Osteoblast (primary cell): ENCODE measurements at regions not wholly inside any gene's neighbourhood (a gene's known extent, or its start where the extent isn't known, plus 50 kb on each side); places are given as distances from the start of the nearest gene placed in this dataset.

Experiments used
- DNase-seq: peaks from one replicate; pipeline ENCODE4 v3.0.0; 2011; ENCODE audit warnings: low spot score, mixed read lengths; ENCODE audit not compliant: insufficient read length; ENCODE audit errors: missing footprints
- H2AFZ ChIP-seq: 2 replicates; pipeline ENCODE4 v1.6.0; 2011; ENCODE audit warnings: mild to moderate bottlenecking, low read length
- H3K27ac ChIP-seq: 2 replicates; pipeline ENCODE4 v1.5.1; 2011; ENCODE audit warnings: mild to moderate bottlenecking, low read depth, low read length, moderate library complexity
- H3K27me3 ChIP-seq: 2 replicates; pipeline ENCODE4 v1.6.0; 2012; ENCODE audit warnings: mild to moderate bottlenecking, control low read depth, inconsistent platforms, low read length, moderate library complexity; ENCODE audit not compliant: insufficient read depth
- H3K36me3 ChIP-seq: 2 replicates; pipeline ENCODE4 v1.5.1; 2011; ENCODE audit warnings: mild to moderate bottlenecking, low read length, control low read depth, moderate library complexity; ENCODE audit not compliant: insufficient read depth
- H3K4me1 ChIP-seq: 2 replicates; pipeline ENCODE4 v1.5.1; 2011; ENCODE audit warnings: mild to moderate bottlenecking, low read length, control low read depth, moderate library complexity; ENCODE audit not compliant: insufficient read depth
- H3K4me2 ChIP-seq: 2 replicates; pipeline ENCODE4 v1.6.0; 2011; ENCODE audit warnings: mild to moderate bottlenecking, low read length; ENCODE audit not compliant: insufficient read depth
- H3K4me3 ChIP-seq: fragments of 200-600 bp; sonication (generic); 3 replicates; pipeline ENCODE4 v1.5.1; 2012; ENCODE audit warnings: mild to moderate bottlenecking, low read length, inconsistent platforms; ENCODE audit not compliant: insufficient read depth
- H3K79me2 ChIP-seq: 2 replicates; pipeline ENCODE4 v1.6.0; 2012; ENCODE audit warnings: mild to moderate bottlenecking, low read length, control low read depth, inconsistent platforms; ENCODE audit not compliant: insufficient read depth
- H3K9me3 ChIP-seq: 2 replicates; pipeline ENCODE4 v1.5.1; 2011; ENCODE audit warnings: low read depth, low read length, control low read depth
- H4K20me1 ChIP-seq: 2 replicates; pipeline ENCODE4 v1.6.0; 2012; ENCODE audit warnings: mild to moderate bottlenecking, low read length, control low read depth; ENCODE audit not compliant: insufficient read depth
- TF ChIP-seq, protein P1 (sequence below): IDR thresholded peaks from 2 replicates; pipeline ENCODE4 v1.5.1; 2011; ENCODE audit warnings: mild to moderate bottlenecking, low read depth, low read length, moderate library complexity; ENCODE audit errors: extremely low read depth

DNA sequence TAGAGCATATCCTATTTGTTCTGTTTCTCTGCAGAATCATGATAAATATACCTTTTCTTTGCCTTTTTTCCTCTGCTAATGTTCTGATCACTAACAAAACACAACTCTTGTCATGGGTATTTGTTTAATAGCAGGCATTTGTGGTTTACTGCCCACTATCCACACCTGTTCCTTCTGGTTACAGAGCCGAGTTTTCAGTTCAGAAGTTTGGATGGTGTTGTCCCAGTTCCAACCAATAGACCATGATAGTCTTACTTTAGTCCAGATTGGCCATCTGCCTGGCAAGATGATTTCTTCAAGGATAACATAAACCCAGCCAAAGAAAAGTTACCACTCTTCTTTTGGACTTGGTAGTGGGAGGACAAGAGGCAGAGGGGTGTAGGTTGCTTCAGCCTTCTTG is 211.2 kb downstream of the TFAP2A start:
- Histone ChIP-seq H3K36me3 (no peaks in the 10 kb centered on the region), H3K4me3 (no peak overlapping the region), H3K4me2 (no peak overlapping the region), H3K27ac (no peak overlapping the region), H3K79me2 (no peaks in the 10 kb centered on the region), H3K27me3 (no peaks in the 10 kb centered on the region), H3K4me1 (no peaks in the 10 kb centered on the region), H4K20me1 (no peaks in the 10 kb centered on the region), H2AFZ (no peak overlapping the region), H3K9me3 (no peaks in the 10 kb centered on the region)
- DNase-seq = no peak
- TF ChIP-seq, protein P1, sequence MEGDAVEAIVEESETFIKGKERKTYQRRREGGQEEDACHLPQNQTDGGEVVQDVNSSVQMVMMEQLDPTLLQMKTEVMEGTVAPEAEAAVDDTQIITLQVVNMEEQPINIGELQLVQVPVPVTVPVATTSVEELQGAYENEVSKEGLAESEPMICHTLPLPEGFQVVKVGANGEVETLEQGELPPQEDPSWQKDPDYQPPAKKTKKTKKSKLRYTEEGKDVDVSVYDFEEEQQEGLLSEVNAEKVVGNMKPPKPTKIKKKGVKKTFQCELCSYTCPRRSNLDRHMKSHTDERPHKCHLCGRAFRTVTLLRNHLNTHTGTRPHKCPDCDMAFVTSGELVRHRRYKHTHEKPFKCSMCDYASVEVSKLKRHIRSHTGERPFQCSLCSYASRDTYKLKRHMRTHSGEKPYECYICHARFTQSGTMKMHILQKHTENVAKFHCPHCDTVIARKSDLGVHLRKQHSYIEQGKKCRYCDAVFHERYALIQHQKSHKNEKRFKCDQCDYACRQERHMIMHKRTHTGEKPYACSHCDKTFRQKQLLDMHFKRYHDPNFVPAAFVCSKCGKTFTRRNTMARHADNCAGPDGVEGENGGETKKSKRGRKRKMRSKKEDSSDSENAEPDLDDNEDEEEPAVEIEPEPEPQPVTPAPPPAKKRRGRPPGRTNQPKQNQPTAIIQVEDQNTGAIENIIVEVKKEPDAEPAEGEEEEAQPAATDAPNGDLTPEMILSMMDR = no peak

DNA sequence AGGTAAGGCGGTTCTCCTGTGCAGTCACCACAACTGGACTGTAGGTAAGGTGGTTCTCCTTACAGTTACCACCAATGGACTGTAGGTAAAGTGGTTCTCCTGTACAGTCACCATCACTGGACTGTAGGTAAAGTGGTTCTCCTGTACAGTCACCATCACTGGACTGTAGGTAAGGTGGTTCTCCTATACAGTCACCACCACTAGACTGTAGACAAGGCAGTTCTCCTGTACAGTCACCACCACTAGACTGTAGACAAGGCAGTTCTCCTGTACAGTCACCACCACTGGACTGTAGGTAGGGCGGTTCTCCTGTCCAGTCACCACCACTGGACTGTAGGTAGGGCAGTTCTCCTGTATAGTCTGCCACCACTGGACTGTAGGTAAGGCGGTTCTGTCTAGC is 212.3 kb downstream of the TFAP2A start:
- DNase-seq = no peak
- no peaks in the 10 kb centered on the region for H3K4me1 ChIP-seq
- no peaks in the 10 kb centered on the region for H4K20me1 ChIP-seq
- H3K27me3 ChIP-seq = no peaks in the 10 kb centered on the region
- H3K36me3 ChIP-seq = no peaks in the 10 kb centered on the region
- H2AFZ ChIP-seq = no peak overlapping the region
- H3K27ac ChIP-seq = no peak overlapping the region
- no peaks in the 10 kb centered on the region for H3K9me3 ChIP-seq
- no peaks in the 10 kb centered on the region for H3K79me2 ChIP-seq
- H3K4me2 ChIP-seq = no peak overlapping the region
- TF ChIP-seq, protein P1 = no peak
- no peak overlapping the region for H3K4me3 ChIP-seq

DNA sequence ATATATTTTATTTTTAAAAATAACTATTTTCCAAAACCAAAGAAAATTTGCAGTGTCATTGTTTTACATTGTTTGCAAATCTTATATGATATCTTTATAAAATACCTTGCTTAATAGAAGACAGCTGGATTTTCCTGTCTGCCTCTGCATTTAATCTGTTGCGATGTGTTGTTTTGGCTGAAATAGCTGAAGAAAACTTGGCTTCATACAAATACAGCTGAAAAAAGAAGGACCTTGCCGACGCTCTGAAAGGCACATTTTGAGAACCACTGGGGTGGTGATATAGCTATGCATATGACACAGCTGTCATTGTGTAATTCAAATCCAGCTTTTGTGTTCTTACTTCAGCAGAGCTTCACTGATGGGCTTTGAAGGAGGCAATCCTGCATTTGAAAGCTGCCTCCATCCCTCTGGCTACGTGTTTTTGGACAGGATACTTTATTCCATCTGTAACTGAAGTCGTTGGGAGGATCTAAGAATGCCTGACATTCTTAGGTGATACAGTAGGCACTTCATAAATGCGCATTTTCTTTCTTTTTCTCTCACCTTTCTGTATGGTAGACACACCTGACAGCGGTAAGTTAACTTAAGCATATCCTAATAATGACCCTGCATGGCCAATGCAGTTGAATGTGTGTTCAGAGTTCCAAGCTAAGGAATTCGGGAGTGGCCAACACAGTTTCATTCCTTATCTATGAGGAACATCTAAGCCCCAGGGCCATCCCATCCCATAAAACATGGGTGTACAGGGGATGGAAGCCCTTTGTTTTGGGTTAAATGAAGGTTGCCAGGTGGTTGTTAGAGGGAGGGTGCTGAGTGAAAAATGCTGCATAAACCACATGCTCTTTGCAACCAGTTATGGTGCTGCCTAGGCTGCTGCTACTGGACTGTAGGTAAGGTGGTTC is 213.0 kb downstream of the TFAP2A start:
- TF ChIP-seq, protein P1 = no peak
- Histone ChIP-seq H3K4me1 (no peaks in the 10 kb centered on the region), H3K79me2 (no peaks in the 10 kb centered on the region), H3K9me3 (no peaks in the 10 kb centered on the region), H3K4me3 (no peak overlapping the region), H3K27ac (no peak overlapping the region), H3K27me3 (no peaks in the 10 kb centered on the region), H3K36me3 (no peaks in the 10 kb centered on the region), H3K4me2 (no peak overlapping the region), H2AFZ (no peak overlapping the region), H4K20me1 (no peaks in the 10 kb centered on the region)
- no peak for DNase-seq

DNA sequence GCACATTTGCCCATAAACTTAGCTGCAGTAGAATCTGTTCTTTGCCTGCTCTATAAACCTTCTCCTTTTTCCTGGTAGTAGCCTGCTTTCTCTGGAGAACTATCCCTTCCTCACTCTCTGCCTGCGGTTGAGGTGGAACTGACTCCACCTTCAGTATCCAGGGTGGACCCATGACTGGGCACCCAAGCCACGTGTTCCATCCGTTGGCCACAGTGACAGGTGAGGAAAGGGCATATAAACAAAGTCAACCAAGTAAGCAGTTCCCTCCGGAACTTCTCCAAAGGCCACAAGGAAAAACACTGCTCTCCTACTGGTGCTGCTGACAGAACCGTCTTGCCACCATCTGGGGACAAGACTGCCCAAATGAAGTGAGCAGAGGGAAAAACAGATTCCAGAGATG is 218.8 kb downstream of the TFAP2A start:
- H3K36me3 ChIP-seq = no peaks in the 10 kb centered on the region
- H3K4me1 ChIP-seq = no peaks in the 10 kb centered on the region
- H4K20me1 ChIP-seq = no peaks in the 10 kb centered on the region
- H2AFZ ChIP-seq = no peak overlapping the region
- no peak overlapping the region for H3K27ac ChIP-seq
- TF ChIP-seq, protein P1 = no peak
- no peak overlapping the region for H3K4me2 ChIP-seq
- no peaks in the 10 kb centered on the region for H3K9me3 ChIP-seq
- no peaks in the 10 kb centered on the region for H3K79me2 ChIP-seq
- DNase-seq = no peak
- H3K4me3 ChIP-seq = no peak overlapping the region
- H3K27me3 ChIP-seq = no peaks in the 10 kb centered on the region
